Cardiac fibroblast (primary cell): ENCODE measurements at regions not wholly inside any gene's neighbourhood (a gene's known extent, or its start where the extent isn't known, plus 50 kb on each side); places are given as distances from the start of the nearest gene placed in this dataset.

ENCODE experiments used
- DNase-seq, 2 donors: peaks; one replicate each; pipeline versions ENCODE4 v3.0.0 to v3.0.0-alpha.2; 2010; ENCODE audit warnings: low read depth in 2 of 2
- H3K4me3 ChIP-seq, 2 donors: replicated peaks in 1 of 2; 1 replicate in 1 of 2; 2 replicates in 1 of 2; pipeline ENCODE4 v1.5.1; 2011; ENCODE audit warnings: low read depth in 2 of 2, low read length in 2 of 2, mild to moderate bottlenecking in 2 of 2, moderate library complexity in 1 of 2
- CTCF ChIP-seq: IDR thresholded peaks from one replicate; pipeline ENCODE4 v1.5.1; 2011; ENCODE audit warnings: low read depth, mild to moderate bottlenecking, low read length, inconsistent platforms

GRCh38 chr6:94196891-94197290, 777.5 kb upstream of the EPHA7 start:
- H3K4me3 ChIP-seq, result no peak overlapping the region
- TF ChIP-seq CTCF, result no peak
- DNase-seq, result no peak

- H3K4me3 ChIP-seq, result no peak overlapping the region
- no peak for TF ChIP-seq CTCF
- no peak for DNase-seq
Observed at GRCh38 chr6:94190030-94190429, 770.7 kb upstream of the EPHA7 start.

GRCh38 chr6:94184666-94185464, 765.5 kb upstream of the EPHA7 start:
- TF ChIP-seq CTCF, result no peak
- DNase-seq, result no peak
- no peak overlapping the region for H3K4me3 ChIP-seq

GRCh38 chr6:94177429-94177828, 758.1 kb upstream of the EPHA7 start:
- no peak for DNase-seq
- no peak for TF ChIP-seq CTCF
- no peak overlapping the region for H3K4me3 ChIP-seq

- H3K4me3 ChIP-seq, result no peak overlapping the region
- no peak for TF ChIP-seq CTCF
- no peak for DNase-seq
Observed at GRCh38 chr6:94175465-94175864, 756.1 kb upstream of the EPHA7 start.

GRCh38 chr6:94163877-94164276, 744.5 kb upstream of the EPHA7 start:
- no peak for TF ChIP-seq CTCF
- H3K4me3 ChIP-seq, result no peak overlapping the region
- DNase-seq, result no peak

GRCh38 chr6:94150886-94151285, 731.5 kb upstream of the EPHA7 start:
- no peak for DNase-seq
- TF ChIP-seq CTCF, result no peak
- H3K4me3 ChIP-seq, result no peak overlapping the region
